ENCODE measurements at regions not wholly inside any gene's neighbourhood (a gene's known extent, or its start where the extent isn't known, plus 50 kb on each side); places are given as distances from the start of the nearest gene placed in this dataset.
"Not testable (repeated sequence)": the region's sequence is repeated elsewhere in the genome, so short reads cannot be mapped to it uniquely, and the experiment has no call there.

GRCh38 chr5:91283326-91283725 lies 99.8 kb downstream of the ARRDC3 start:
- DNase-seq = no peak

DNA sequence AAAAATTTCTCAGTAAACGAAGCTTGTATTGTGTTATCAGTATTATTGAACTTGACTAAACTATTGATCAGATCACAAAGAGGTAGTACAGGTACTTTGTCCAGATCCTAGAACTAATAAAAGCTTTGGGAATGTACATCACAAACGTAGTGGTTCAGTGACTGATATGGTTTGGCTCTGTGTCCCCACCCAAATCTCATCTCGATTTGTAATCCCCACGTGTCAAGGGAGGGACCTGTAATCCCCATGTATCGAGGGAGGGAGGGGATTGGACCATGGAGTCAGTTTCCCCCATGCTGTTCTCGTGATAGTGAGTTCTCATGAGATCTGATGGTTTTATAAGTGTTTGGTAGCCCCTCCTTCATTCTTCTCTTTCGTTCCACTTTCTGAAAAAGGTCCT lies 100.9 kb downstream of the ARRDC3 start:
- no peak for DNase-seq

DNA sequence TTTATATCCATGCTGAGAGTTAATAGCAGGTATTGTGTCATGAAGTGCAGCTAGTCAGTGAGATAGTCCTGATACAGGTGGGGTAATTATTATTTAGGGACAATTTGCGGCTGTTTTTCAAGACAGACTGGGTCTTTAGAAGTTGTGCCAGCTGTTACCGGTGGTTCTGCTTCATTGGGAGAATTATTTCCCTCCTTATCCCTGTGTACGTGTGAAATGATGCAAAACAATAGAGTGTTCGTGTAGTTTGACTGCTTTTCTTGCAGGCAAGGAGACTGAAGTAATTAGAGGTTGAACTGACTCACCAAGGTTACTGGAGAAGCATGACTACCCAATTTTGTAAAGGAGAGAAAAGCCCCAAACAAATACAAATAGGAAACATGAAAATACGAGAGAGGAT lies 101.7 kb downstream of the ARRDC3 start:
- no peak for DNase-seq

GRCh38 chr5:91280362-91281269 lies 102.5 kb downstream of the ARRDC3 start:
- peak; percentile 84 to 89 for DNase-seq

- DNase-seq = no peak
Observed at GRCh38 chr5:91277840-91278239, 105.3 kb downstream of the ARRDC3 start.

GRCh38 chr5:91277093-91277626 lies 106.0 kb downstream of the ARRDC3 start:
- DNase-seq = no peak

DNA sequence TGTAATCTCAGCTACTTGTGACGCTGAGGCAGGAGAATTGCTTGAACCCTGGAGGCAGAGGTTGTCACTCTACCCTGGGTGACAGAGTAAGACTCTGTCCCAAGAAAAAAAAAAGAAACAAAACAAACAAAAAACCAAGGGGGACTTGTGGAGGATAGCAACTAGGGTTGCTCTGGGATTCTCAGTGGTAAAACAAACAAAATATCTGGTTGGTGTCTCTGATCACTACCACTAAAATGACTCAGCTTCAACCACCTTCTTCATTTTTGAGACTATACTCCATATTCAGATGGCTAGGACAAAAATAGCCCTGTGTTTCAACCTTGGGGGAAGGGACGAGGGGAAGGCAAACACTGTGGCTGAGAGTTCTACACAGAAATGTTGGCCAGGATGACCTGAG lies 110.3 kb downstream of the ARRDC3 start:
- DNase-seq = no peak

- no peak for DNase-seq
Observed at GRCh38 chr5:91271999-91272398, 111.1 kb downstream of the ARRDC3 start.

DNA sequence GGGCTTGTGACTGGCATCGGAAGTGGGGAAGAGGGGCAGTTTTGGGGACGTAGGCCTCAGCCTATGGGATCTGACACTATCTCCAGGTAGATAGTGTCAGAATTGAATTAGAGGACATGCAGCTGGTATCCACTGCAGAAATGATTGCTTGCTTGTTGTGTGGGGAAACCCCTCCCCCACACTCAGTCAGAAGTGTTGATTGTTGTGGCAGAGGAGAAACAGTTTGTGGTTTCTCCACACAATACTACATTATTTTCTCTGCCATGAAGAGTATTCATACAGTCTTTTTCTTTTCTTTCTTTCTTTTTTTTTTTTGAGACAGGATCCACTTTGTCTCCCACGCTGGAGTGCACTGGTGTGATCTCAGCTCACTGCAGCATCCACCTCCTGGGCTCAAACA lies 113.9 kb downstream of the ARRDC3 start:
- DNase-seq = peak in 1 of 2 donors; percentile 15

DNA sequence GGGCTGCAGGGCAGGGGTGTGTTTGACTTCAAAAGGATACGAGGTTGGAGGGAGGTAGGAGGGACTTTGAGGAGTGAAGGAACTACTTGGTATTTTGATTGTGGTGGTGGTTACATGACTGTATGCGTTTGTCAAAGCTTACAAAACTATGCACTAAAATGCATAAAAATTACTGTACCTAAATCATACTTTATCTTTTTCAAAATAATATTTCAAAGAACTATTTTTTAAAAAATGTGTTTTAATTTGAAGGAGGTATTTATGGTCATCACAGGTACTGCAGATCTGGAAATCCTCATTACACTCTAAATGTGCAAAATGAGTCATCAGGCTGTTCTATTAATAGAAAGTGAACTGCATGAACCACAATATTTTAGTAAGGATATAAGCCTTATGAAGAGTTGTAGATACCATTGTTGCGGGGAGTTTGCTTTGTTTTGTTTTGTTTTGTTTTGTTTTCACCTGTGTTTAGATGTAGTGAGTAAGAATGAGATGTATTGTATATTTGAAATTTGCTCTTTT lies 116.9 kb downstream of the ARRDC3 start:
- DNase-seq = peak in 1 of 2 donors; percentile 22

GRCh38 chr5:91264311-91265051 lies 118.6 kb downstream of the ARRDC3 start:
- no peak for DNase-seq

GRCh38 chr5:91263898-91264297 lies 119.2 kb downstream of the ARRDC3 start:
- DNase-seq = no peak

- DNase-seq = no peak
Observed at GRCh38 chr5:91257301-91257700, 125.8 kb downstream of the ARRDC3 start.

DNA sequence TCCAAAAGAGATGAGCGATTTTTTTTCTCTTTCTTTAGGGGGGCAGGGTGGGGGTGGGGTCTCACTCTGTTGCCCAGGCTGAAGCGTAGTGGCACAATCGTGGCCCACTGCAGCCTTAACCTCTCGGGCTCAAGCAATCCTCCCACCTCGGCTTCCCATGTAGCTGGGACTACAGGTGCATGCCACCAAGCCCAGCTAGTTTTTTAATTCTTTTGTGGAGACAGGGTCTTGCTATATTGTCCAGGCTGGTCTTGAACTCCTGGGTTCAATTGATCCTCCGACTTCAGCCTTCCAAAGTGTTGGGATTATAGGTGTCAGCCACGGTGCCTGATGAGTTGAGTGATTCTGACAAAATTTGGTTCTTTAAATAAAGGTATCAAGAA lies 127.0 kb downstream of the ARRDC3 start:
- DNase-seq = no peak

DNA sequence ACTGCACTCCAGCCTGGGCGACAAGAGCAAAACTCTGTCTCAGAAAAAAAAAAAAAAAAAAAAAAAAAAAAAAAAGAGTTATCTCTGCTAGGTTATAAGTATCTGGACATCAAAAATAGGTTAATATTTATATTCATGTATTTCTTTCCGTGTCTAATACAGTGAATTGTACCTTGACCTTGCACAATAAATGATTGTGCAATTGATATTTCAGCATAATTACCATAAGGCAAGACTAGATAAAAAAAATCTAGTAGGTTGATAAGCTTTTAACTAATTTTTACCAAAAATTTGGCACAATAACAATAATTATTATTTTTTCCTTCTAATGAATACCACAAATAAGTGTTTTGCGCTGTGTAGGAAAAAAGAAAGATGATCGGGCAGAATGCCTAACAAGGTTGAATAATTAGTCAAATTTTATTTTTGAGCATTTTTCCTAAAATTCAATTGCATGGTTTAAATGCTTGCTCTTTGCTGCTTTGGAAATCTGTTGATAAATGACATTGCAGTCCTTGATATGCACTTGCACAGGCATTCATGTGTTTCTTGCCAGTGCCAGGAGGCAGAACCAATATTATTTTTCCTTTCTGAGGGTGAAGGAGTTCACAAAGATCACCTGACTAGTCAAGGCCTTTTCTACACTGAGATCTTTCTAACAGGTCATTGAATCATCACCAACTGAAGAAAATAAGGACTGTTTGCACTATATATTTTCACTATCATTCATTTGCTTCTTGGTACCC lies 127.5 kb downstream of the ARRDC3 start:
- no peak for DNase-seq

- DNase-seq = no peak
Observed at GRCh38 chr5:91252916-91253315, 130.2 kb downstream of the ARRDC3 start.

- DNase-seq = no peak
Observed at GRCh38 chr5:91245871-91246270, 137.2 kb downstream of the ARRDC3 start.

- DNase-seq = no peak
Observed at GRCh38 chr5:91245074-91245452, 138.1 kb downstream of the ARRDC3 start.

DNA sequence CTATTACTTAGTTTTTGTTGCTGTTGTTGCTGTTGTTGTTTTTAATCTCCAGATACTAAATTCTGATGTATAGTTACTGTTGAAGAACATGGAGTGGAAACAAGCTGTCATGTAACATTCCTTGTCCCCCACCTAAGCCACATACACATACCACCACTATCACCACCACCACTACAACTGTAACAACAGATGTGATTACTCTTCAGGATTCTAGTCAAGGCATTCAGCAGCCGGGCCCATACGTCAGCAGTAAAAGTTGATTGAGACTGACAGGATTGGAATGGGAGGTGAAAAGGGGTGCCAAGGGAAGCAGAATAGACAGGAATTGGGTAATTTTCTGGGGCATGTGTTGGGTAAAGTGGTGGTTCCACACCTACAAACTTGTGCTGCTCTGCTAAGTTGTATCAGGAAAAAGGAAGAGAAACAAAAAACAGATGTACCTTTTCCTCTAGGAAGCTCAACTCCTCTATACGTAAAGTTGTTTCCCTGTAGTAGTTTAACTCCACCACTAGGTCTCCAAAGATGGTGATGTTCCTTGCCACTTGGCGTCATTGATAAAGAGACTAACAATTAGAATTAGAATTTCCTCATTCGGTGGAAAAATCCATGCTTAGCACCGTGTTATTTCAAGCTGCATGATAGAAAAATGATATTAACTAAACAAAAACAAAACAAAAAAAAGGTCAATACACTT lies 138.6 kb downstream of the ARRDC3 start:
- DNase-seq = no peak

GRCh38 chr5:91243852-91244251 lies 139.3 kb downstream of the ARRDC3 start:
- no peak for DNase-seq

DNA sequence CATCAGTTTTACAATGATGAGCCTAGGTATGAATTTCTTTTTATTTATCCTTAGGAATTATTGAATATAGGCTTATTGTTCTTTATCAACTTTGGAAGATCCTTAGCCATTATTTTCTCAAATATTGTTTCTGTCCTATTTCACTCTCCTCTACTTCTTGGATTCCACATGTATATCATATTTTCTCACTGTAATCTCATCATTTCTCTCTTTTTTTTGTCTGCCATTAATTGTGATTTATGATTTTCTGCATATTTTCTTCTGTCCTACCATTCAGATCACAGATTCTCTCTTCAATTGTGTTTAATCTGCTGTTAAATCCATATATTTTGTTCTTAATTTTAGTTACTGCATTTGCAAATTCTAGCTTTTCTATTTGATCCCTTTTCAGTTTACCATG lies 139.8 kb downstream of the ARRDC3 start:
- no peak for DNase-seq

GRCh38 chr5:91241460-91241859 lies 141.7 kb downstream of the ARRDC3 start:
- DNase-seq = not testable (repeated sequence)

All from CD4-positive, alpha-beta T cell treated with Interleukin-4 for 1 hour (primary cell).